ENCODE measurements at regions not wholly inside any gene's neighbourhood (a gene's known extent, or its start where the extent isn't known, plus 50 kb on each side); places are given as distances from the start of the nearest gene placed in this dataset.

DNA sequence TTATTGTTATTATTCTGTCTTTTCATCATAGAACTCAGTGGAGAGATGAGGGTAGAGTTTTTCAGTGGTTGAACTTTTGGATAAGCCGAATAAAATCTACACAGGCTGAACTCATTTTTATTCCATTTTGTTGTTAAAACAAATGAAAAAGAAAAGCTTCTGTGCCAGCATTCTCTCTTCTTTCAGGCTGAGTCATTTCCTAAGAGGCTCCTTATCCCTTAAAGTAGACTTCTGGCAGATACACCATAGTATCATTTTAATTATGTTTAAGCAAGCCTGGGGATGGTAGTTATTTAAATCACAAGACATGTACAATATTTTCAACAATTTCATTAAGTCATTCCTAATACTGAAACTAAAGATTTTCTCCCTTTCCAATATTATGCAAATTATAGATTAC is 1364.0 kb upstream of the NRXN1 start:
- no peak overlapping the region for H3K27ac ChIP-seq
- intact Hi-C loops (cut with DNase I) = no loop called here
- ATAC-seq (no peak), DNase-seq (no peak)
- TF ChIP-seq POLR2A (IDR thresholded peaks at IDR 0.05) (no peak), CTCF (IDR thresholded peaks at IDR 0.05) (no peak)
- H3K36me3 ChIP-seq = no peaks in the 10 kb centered on the region
- H3K4me1 ChIP-seq = peaks cover 0 to 9% (median 0%) of the 10 kb centered on the region in 4 donors
- WGBS (ENCODE audit: insufficient coverage, low coverage, low lambda C conversion rate, missing lambda C conversion rate) = 74% methylated on average over 1 of the region's 1 CpG
- H3K9me3 ChIP-seq = no peaks in the 10 kb centered on the region
- no peaks in the 10 kb centered on the region for H3K27me3 ChIP-seq
- H3K4me3 ChIP-seq = no peak overlapping the region

GRCh38 chr2:52391621-52392020 is 1359.7 kb upstream of the NRXN1 start:
- Histone ChIP-seq H3K27me3 (no peaks in the 10 kb centered on the region), H3K4me1 (peaks cover 0 to 2% (median 0%) of the 10 kb centered on the region in 4 donors), H3K9me3 (no peaks in the 10 kb centered on the region), H3K27ac (no peak overlapping the region), H3K36me3 (no peaks in the 10 kb centered on the region), H3K4me3 (no peak overlapping the region)
- intact Hi-C loops (cut with DNase I) = no loop called here
- WGBS (ENCODE audit: insufficient coverage, low coverage, low lambda C conversion rate, missing lambda C conversion rate) = 35% methylated on average over 1 of the region's 1 CpG
- ATAC-seq = no peak
- no peak for DNase-seq
- TF ChIP-seq CTCF (IDR thresholded peaks at IDR 0.05) (no peak), POLR2A (IDR thresholded peaks at IDR 0.05) (no peak)

- no peaks in the 10 kb centered on the region for H3K4me1 ChIP-seq
- no peak for ATAC-seq
- intact Hi-C loops (cut with DNase I) = no loop called here
Measured at GRCh38 chr2:52390651-52391050, 1358.7 kb upstream of the NRXN1 start.

GRCh38 chr2:52387937-52388590 is 1356.1 kb upstream of the NRXN1 start:
- TF ChIP-seq CTCF (IDR thresholded peaks at IDR 0.05) (no peak), POLR2A (IDR thresholded peaks at IDR 0.05) (no peak)
- Histone ChIP-seq H3K27me3 (no peaks in the 10 kb centered on the region), H3K9me3 (no peaks in the 10 kb centered on the region), H3K4me1 (no peaks in the 10 kb centered on the region), H3K4me3 (no peak overlapping the region), H3K27ac (no peak overlapping the region), H3K36me3 (no peaks in the 10 kb centered on the region)
- intact Hi-C loops (cut with DNase I) = no loop called here
- no peak for ATAC-seq
- 69% methylated on average over 5 of the region's 5 CpGs for WGBS (ENCODE audit: insufficient coverage, low coverage, low lambda C conversion rate, missing lambda C conversion rate)
- DNase-seq = no peak

More at GRCh38 chr2:52390651-52391050, 1358.7 kb upstream of the NRXN1 start:
- no peaks in the 10 kb centered on the region for H3K27me3 ChIP-seq
- no peak overlapping the region for H3K4me3 ChIP-seq
- TF ChIP-seq CTCF (IDR thresholded peaks at IDR 0.05) (no peak), POLR2A (IDR thresholded peaks at IDR 0.05) (no peak)
- no peak for DNase-seq
- no peak overlapping the region for H3K27ac ChIP-seq
- H3K36me3 ChIP-seq = no peaks in the 10 kb centered on the region
- H3K9me3 ChIP-seq = no peaks in the 10 kb centered on the region

All from right lobe of liver (tissue), 6 donors.